Astrocyte of the cerebellum (primary cell): ENCODE measurements at regions not wholly inside any gene's neighbourhood (a gene's known extent, or its start where the extent isn't known, plus 50 kb on each side); places are given as distances from the start of the nearest gene placed in this dataset.
"Not testable (repeated sequence)": the region's sequence is repeated elsewhere in the genome, so short reads cannot be mapped to it uniquely, and the experiment has no call there.

Experiments
- DNase-seq: peaks from one replicate; pipeline ENCODE4 v3.0.0-alpha.2; 2011; ENCODE audit warnings: low read depth
- H3K4me3 ChIP-seq: 2 replicates; pipeline ENCODE4 v1.5.1; 2011; ENCODE audit warnings: mild to moderate bottlenecking, low read depth, low read length, moderate library complexity
- CTCF ChIP-seq: IDR thresholded peaks from 2 replicates; pipeline ENCODE4 v1.5.1; 2012; ENCODE audit warnings: low read length, low read depth, moderate library complexity, mild to moderate bottlenecking; ENCODE audit errors: missing control alignments
- in situ Hi-C: cut with HindIII; loops from 2 replicates; pipeline ENCODE4 v1.10.0; 2017; ENCODE audit warnings: low sequenced_read_pairs

DNA sequence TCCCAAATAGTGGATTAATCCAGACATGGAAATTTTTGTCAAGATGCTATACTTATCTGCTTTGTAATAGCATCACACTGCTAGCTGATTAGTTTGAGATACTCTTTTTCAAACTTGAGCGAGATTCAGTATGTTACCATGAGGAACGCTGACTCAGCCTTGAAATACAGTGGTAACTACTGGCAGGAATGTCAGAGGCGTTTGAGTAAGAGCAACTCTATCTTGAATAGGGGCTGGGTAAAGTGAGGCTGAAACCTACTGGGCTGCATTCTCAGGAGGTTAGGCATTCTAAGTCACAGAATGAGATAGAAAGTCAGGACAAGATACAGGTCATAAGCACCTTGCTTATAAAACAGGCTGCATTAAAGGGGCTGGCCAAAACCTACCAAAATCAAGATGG is 2519.6 kb downstream of the ARAP2 start:
- TF ChIP-seq CTCF: no peak
- no peak for DNase-seq
- in situ Hi-C loops: no loop called here
- no peak overlapping the region for H3K4me3 ChIP-seq

- no peak for TF ChIP-seq CTCF
- no peak for DNase-seq
- no peak overlapping the region for H3K4me3 ChIP-seq
- in situ Hi-C loops: no loop called here
These were observed 2518.5 kb downstream of the ARAP2 start for GRCh38 chr4:33725861-33726260.

GRCh38 chr4:33737726-33738125 is 2506.6 kb downstream of the ARAP2 start:
- in situ Hi-C loops: no loop called here
- H3K4me3 ChIP-seq: no peak overlapping the region
- no peak for DNase-seq
- no peak for TF ChIP-seq CTCF

- no peak for DNase-seq
- H3K4me3 ChIP-seq: no peak overlapping the region
- in situ Hi-C loops: no loop called here
- TF ChIP-seq CTCF: no peak
These were observed 2504.3 kb downstream of the ARAP2 start for GRCh38 chr4:33739884-33740632.

DNA sequence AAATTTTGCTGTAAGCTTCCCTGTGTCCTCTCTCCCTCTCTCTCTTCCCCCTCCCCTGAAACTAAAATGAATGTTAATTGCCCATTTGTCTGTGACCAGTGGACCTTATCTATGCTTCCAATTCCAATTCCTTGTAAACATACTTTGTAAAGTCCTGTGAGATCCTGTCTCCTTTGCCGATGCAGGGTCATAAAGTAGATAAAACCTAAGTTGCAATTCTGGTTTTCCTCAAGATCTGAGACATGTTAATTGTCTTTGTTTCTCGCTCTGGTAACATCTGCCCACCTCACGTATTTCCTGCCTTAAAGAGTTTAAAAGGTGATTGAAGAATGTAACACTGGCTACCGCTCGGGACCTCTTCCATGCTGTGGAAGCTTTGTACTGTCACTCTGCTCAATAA is 2503.4 kb downstream of the ARAP2 start:
- in situ Hi-C loops, DNase-seq, H3K4me3 ChIP-seq: not testable (repeated sequence)

DNA sequence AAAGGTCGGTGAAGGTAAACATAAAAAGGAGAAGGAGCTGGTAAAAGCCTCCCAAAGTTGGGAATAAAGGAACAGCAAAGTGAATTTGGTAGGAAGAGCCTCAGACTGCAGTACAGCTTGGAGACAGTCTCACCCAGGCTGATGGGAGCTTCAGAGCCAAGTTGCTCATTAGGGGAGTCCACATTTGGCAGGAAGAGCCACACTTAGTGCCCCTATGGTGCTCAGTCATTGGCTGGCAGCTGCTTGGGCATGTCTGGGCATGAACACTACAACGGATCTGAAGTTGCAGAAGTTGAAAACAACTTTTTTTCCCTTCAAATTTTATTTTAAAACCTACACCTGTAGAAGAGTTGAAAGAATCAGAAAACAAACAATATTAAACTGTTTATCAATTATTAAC is 2497.3 kb downstream of the ARAP2 start:
- TF ChIP-seq CTCF: no peak
- in situ Hi-C loops: no loop called here
- H3K4me3 ChIP-seq: no peak overlapping the region
- no peak for DNase-seq

DNA sequence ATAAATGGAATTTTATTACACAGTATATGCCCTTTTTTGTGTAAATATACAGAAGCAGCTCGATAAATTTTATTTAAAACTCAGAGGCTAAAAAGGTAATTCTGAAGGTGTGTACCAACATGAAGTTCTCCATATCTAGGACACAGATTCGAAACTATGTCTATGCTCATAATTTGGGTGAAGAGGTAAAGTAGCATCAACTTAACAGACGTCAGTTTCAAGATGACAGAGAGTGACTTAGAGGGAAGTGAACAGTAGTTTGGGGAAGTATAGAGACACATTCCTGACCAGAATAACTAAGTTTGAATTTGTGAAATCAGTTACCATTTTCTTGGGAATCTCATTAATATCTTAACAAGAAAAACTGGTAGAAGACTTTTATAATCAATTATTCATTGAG is 2493.3 kb downstream of the ARAP2 start:
- in situ Hi-C loops: no loop called here
- no peak overlapping the region for H3K4me3 ChIP-seq
- no peak for TF ChIP-seq CTCF
- DNase-seq: no peak
